ENCODE measurements at regions not wholly inside any gene's neighbourhood (a gene's known extent, or its start where the extent isn't known, plus 50 kb on each side); places are given as distances from the start of the nearest gene placed in this dataset.

DNA sequence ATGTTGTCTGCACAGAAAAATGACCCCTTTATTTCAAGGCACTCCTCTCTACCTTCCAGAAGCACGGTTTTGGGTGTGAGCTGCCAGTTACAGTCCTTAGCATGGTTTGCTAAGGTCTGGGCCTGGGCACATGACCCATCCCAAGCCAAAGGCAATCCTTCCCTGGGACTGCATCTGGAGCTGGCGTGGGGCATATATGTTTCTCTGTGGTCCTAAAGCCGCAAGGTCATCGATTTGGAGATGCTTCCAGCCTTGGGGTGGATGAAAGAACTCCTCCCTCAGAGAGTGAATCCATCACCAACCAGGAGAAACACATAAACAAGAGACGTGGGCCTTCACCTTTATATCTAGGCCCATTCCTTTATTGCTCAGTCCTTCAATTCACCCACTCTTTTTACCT lies 50.1 kb upstream of the IGFBP3 start:
- TF ChIP-seq, protein P1, sequence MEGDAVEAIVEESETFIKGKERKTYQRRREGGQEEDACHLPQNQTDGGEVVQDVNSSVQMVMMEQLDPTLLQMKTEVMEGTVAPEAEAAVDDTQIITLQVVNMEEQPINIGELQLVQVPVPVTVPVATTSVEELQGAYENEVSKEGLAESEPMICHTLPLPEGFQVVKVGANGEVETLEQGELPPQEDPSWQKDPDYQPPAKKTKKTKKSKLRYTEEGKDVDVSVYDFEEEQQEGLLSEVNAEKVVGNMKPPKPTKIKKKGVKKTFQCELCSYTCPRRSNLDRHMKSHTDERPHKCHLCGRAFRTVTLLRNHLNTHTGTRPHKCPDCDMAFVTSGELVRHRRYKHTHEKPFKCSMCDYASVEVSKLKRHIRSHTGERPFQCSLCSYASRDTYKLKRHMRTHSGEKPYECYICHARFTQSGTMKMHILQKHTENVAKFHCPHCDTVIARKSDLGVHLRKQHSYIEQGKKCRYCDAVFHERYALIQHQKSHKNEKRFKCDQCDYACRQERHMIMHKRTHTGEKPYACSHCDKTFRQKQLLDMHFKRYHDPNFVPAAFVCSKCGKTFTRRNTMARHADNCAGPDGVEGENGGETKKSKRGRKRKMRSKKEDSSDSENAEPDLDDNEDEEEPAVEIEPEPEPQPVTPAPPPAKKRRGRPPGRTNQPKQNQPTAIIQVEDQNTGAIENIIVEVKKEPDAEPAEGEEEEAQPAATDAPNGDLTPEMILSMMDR (IDR thresholded peaks at IDR 0.05; ENCODE audit: low read depth, low read length, missing input control) = no peak
- TF ChIP-seq GABPA (IDR thresholded peaks at IDR 0.05 in 1 of 2, conservative IDR thresholded peaks at IDR 0.05 in 1 of 2) (no peak), JUND (IDR thresholded peaks at IDR 0.05) (no peak), FOXA1 (IDR thresholded peaks at IDR 0.05) (no peak), NR2F2 (IDR thresholded peaks at IDR 0.05) (no peak), SP1 (IDR thresholded peaks at IDR 0.05) (no peak)
- TF ChIP-seq, protein P2, sequence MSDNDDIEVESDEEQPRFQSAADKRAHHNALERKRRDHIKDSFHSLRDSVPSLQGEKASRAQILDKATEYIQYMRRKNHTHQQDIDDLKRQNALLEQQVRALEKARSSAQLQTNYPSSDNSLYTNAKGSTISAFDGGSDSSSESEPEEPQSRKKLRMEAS (IDR thresholded peaks at IDR 0.05) = no peak
- TF ChIP-seq, protein P3, sequence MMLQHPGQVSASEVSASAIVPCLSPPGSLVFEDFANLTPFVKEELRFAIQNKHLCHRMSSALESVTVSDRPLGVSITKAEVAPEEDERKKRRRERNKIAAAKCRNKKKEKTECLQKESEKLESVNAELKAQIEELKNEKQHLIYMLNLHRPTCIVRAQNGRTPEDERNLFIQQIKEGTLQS (IDR thresholded peaks at IDR 0.05) = no peak
- TF ChIP-seq, protein P4, sequence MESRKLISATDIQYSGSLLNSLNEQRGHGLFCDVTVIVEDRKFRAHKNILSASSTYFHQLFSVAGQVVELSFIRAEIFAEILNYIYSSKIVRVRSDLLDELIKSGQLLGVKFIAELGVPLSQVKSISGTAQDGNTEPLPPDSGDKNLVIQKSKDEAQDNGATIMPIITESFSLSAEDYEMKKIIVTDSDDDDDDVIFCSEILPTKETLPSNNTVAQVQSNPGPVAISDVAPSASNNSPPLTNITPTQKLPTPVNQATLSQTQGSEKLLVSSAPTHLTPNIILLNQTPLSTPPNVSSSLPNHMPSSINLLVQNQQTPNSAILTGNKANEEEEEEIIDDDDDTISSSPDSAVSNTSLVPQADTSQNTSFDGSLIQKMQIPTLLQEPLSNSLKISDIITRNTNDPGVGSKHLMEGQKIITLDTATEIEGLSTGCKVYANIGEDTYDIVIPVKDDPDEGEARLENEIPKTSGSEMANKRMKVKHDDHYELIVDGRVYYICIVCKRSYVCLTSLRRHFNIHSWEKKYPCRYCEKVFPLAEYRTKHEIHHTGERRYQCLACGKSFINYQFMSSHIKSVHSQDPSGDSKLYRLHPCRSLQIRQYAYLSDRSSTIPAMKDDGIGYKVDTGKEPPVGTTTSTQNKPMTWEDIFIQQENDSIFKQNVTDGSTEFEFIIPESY (IDR thresholded peaks at IDR 0.05) = no peak

All from liver (tissue), 3 donors.